ENCODE measurements at regions not wholly inside any gene's neighbourhood (a gene's known extent, or its start where the extent isn't known, plus 50 kb on each side); places are given as distances from the start of the nearest gene placed in this dataset.

GRCh38 chr4:14234307-14234706, 606.8 kb upstream of the BOD1L1 start:
- TF ChIP-seq CTCF (conservative IDR thresholded peaks at IDR 0.05; ENCODE audit: low read depth, low read length), result no peak
- TF ChIP-seq EZH2phosphoT487 (IDR thresholded peaks at IDR 0.05; ENCODE audit: borderline replicate concordance, low read length), result no peak
- TF ChIP-seq EZH2 (IDR thresholded peaks at IDR 0.05; ENCODE audit: low read length, unreplicated experiment), result no peak
